ENCODE measurements at regions not wholly inside any gene's neighbourhood (a gene's known extent, or its start where the extent isn't known, plus 50 kb on each side); places are given as distances from the start of the nearest gene placed in this dataset.

DNA sequence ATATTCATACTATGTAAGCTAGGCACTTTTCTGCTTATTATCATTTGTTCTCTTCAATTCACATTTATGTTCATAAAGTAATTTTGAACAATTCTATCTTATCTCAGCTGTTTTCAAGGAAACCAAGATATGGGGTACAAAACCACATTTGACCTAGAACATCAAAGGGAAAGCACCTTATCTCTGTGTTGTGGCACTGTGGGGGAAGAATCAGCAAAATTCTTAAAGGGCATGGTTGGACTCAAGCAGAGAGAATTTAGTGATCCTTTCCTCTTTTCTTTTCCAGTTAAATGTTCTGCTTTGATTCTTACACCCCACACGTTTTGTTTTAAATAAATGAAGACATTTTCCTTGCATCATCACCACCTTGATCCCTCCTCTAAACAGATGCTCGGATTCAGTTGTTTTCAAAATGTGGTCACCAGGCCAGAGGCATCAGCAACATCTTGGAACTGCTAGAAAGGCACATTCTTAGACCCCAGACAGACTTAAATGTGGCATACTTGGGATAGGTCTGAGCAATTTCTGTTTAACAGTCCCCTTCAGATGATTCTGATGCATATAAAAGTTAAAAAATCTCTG, 128.4 kb upstream of the TP63 start:
- TF ChIP-seq, protein P1, sequence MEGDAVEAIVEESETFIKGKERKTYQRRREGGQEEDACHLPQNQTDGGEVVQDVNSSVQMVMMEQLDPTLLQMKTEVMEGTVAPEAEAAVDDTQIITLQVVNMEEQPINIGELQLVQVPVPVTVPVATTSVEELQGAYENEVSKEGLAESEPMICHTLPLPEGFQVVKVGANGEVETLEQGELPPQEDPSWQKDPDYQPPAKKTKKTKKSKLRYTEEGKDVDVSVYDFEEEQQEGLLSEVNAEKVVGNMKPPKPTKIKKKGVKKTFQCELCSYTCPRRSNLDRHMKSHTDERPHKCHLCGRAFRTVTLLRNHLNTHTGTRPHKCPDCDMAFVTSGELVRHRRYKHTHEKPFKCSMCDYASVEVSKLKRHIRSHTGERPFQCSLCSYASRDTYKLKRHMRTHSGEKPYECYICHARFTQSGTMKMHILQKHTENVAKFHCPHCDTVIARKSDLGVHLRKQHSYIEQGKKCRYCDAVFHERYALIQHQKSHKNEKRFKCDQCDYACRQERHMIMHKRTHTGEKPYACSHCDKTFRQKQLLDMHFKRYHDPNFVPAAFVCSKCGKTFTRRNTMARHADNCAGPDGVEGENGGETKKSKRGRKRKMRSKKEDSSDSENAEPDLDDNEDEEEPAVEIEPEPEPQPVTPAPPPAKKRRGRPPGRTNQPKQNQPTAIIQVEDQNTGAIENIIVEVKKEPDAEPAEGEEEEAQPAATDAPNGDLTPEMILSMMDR (IDR thresholded peaks at IDR 0.05): no peak
- Histone ChIP-seq H3K9me3 (peaks cover 0 to 4% (median 0%) of the 10 kb centered on the region in 11 donors), H3K27ac (no peak overlapping the region), H3K4me1 (no peaks in the 10 kb centered on the region), H3K36me3 (no peaks in the 10 kb centered on the region), H3K4me3 (no peak overlapping the region), H3K27me3 (no peaks in the 10 kb centered on the region)
- WGBS, 2 donors: 65 to 70% methylated on average over 2 of the region's 2 CpGs
- intact Hi-C loops (cut with DNase I): no loop called here
- no peak for DNase-seq
- ATAC-seq: no peak

DNA sequence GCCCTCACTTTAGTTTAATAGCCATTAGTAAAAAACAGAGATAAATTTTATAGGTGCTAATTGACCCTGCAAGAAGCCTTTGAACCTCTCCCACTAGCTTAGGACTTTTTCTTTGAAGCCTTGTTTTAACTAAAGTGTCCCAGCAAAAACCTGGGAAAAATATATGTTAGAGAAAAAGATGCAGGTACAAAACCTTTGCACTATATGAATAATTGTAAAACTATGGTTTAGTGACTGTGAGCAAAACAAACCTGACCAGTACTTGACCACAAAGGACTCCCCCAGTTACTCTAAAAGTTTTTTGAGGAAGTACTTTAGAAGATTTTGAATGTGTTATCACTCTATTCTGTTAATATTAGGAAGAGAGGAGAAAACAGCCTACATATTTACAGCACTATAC, 123.3 kb upstream of the TP63 start:
- TF ChIP-seq, protein P1 (IDR thresholded peaks at IDR 0.05): no peak
- Histone ChIP-seq H3K4me3 (no peak overlapping the region), H3K4me1 (no peaks in the 10 kb centered on the region), H3K27ac (no peak overlapping the region), H3K9me3 (no peaks in the 10 kb centered on the region), H3K36me3 (no peaks in the 10 kb centered on the region), H3K27me3 (peaks cover 0 to 4% (median 0%) of the 10 kb centered on the region in 7 donors)
- intact Hi-C loops (cut with DNase I): no loop called here
- no peak for DNase-seq
- ATAC-seq: no peak

- no peaks in the 10 kb centered on the region for H3K4me1 ChIP-seq
- TF ChIP-seq, protein P1 (IDR thresholded peaks at IDR 0.05): no peak
- no peaks in the 10 kb centered on the region for H3K9me3 ChIP-seq
- ATAC-seq: no peak
- WGBS, 2 donors: 78 to 82% methylated on average over 3 of the region's 3 CpGs
- no peak overlapping the region for H3K27ac ChIP-seq
- no peak for DNase-seq
- no peak overlapping the region for H3K4me3 ChIP-seq
- peaks cover 0 to 4% (median 0%) of the 10 kb centered on the region in 7 donors for H3K27me3 ChIP-seq
- intact Hi-C loops (cut with DNase I): no loop called here
- H3K36me3 ChIP-seq: no peaks in the 10 kb centered on the region
Observed at GRCh38 chr3:189508784-189509501, 122.2 kb upstream of the TP63 start.

DNA sequence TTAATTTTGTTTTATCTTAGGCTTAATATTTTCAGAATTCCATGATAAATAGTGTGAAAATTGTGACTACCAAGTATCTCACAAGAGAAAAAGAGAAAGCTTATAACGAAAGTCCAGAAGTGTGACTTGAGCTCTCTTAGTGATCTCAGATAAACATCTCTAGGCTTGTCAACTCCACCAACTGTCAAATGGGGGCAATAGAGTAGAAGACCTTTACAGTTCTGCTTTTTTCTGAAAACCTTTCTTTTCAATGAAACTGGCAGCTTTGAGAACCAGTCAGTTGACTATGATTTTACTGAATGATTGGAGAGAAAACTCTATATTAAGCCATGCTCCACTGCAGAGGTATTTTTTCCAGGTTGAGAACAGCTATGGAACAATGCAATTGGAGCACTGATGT, 119.2 kb upstream of the TP63 start:
- H3K4me3 ChIP-seq: no peak overlapping the region
- WGBS, 2 donors: 68 to 79% methylated on average over 1 of the region's 1 CpG
- H3K4me1 ChIP-seq: no peaks in the 10 kb centered on the region
- ATAC-seq (no peak), DNase-seq (no peak)
- intact Hi-C loops (cut with DNase I): no loop called here
- H3K27me3 ChIP-seq: peaks cover 0 to 4% (median 0%) of the 10 kb centered on the region in 7 donors
- H3K36me3 ChIP-seq: no peaks in the 10 kb centered on the region
- TF ChIP-seq, protein P1 (IDR thresholded peaks at IDR 0.05): no peak
- H3K9me3 ChIP-seq: peaks cover 0 to 2% (median 0%) of the 10 kb centered on the region in 11 donors
- no peak overlapping the region for H3K27ac ChIP-seq
